Thyroid gland (tissue), 4 donors: ENCODE measurements at regions not wholly inside any gene's neighbourhood (a gene's known extent, or its start where the extent isn't known, plus 50 kb on each side); places are given as distances from the start of the nearest gene placed in this dataset.

Experiments
- DNase-seq, 2 donors: peaks; one replicate each; pipeline ENCODE4 v3.0.0-alpha.2; 2019
- H3K27ac ChIP-seq, 3 donors: fragments of 200-600 bp; sonication (generic); 1 replicate in 2 of 3; 2 replicates in 1 of 3; pipeline ENCODE4 v1.5.1; 2016 to 2019; ENCODE audit warnings: mild to moderate bottlenecking in 1 of 3, moderate library complexity in 1 of 3
- H3K27me3 ChIP-seq: fragments of 200-600 bp; sonication (generic); one replicate; pipeline ENCODE4 v1.5.1; 2019
- H3K36me3 ChIP-seq, 2 donors: fragments of 200-600 bp; sonication (generic); one replicate each; pipeline ENCODE4 v1.5.1; 2016 to 2019
- H3K4me1 ChIP-seq, 2 donors: fragments of 200-600 bp; sonication (generic); one replicate each; pipeline ENCODE4 v1.5.1; 2017 to 2019
- H3K4me3 ChIP-seq, 3 donors: fragments of 200-600 bp; sonication (generic); replicated peaks in 1 of 3; 1 replicate in 2 of 3; 2 replicates in 1 of 3; pipeline ENCODE4 v1.5.1; 2016; ENCODE audit warnings: mild to moderate bottlenecking in 1 of 3
- H3K9me3 ChIP-seq: fragments of 200-600 bp; sonication (generic); one replicate; pipeline ENCODE4 v1.5.1; 2017
- POLR2A ChIP-seq, 2 donors: fragments of 450-650 bp; IDR thresholded peaks; one replicate each; pipeline ENCODE4 v1.6.1; 2017; ENCODE audit warnings: antibody characterized with exemption in 2 of 2, mild to moderate bottlenecking in 2 of 2, moderate library complexity in 1 of 2
- WGBS, 2 donors: methylation state at CpG; one replicate each; pipeline ENCODE4 v1.1.5; 2017; 5-methylcytosine and 5-hydroxymethylcytosine counted together
- intact Hi-C: fragments of 100-400 bp; cut with DNase I; formaldehyde crosslinking; loops from one replicate; pipeline ENCODE4 v1.15.1; 2023
- TF ChIP-seq, protein P1 (sequence below), 6 experiments: fragments of 200-600 bp in 3 of 6; fragments of 450-650 bp in 3 of 6; sonication (generic) in 3 of 6; IDR thresholded peaks; one replicate each; pipeline ENCODE4 v1.5.1; 2016 to 2019; ENCODE audit warnings: antibody characterized with exemption in 6 of 6, mild to moderate bottlenecking in 2 of 6, inconsistent platforms in 1 of 6, moderate library complexity in 1 of 6

DNA sequence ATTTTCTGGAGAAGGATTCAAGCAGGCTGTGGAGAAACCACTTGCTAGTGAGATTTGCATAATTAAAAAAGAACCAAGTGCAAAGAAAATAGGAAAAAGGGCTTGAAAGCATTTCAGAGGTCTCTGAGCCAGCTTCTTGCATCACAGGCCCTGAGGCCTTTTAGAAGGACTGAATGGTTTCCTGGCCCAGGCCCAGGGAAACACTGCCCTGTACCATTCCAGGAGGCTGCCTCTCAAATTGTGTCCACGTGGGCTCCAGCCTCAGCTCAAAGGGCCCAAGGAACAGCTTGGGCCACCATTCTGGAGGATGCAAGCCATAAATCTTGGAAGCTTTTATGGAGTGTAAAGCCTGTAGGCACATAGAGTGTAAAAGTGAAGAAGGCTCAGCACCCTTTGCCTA lies 523.3 kb upstream of the VRK2 start:
- H3K27me3 ChIP-seq = no peaks in the 10 kb centered on the region
- 67 to 75% methylated on average over 1 of the region's 1 CpG for WGBS, 2 donors
- no peaks in the 10 kb centered on the region for H3K9me3 ChIP-seq
- H3K4me3 ChIP-seq = no peak overlapping the region
- no peak for TF ChIP-seq POLR2A (IDR thresholded peaks at IDR 0.05)
- TF ChIP-seq, protein P1, sequence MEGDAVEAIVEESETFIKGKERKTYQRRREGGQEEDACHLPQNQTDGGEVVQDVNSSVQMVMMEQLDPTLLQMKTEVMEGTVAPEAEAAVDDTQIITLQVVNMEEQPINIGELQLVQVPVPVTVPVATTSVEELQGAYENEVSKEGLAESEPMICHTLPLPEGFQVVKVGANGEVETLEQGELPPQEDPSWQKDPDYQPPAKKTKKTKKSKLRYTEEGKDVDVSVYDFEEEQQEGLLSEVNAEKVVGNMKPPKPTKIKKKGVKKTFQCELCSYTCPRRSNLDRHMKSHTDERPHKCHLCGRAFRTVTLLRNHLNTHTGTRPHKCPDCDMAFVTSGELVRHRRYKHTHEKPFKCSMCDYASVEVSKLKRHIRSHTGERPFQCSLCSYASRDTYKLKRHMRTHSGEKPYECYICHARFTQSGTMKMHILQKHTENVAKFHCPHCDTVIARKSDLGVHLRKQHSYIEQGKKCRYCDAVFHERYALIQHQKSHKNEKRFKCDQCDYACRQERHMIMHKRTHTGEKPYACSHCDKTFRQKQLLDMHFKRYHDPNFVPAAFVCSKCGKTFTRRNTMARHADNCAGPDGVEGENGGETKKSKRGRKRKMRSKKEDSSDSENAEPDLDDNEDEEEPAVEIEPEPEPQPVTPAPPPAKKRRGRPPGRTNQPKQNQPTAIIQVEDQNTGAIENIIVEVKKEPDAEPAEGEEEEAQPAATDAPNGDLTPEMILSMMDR (IDR thresholded peaks at IDR 0.05) = no peak
- no peaks in the 10 kb centered on the region for H3K4me1 ChIP-seq
- H3K27ac ChIP-seq = no peak overlapping the region
- no peaks in the 10 kb centered on the region for H3K36me3 ChIP-seq
- intact Hi-C loops = no loop called here
- no peak for DNase-seq

DNA sequence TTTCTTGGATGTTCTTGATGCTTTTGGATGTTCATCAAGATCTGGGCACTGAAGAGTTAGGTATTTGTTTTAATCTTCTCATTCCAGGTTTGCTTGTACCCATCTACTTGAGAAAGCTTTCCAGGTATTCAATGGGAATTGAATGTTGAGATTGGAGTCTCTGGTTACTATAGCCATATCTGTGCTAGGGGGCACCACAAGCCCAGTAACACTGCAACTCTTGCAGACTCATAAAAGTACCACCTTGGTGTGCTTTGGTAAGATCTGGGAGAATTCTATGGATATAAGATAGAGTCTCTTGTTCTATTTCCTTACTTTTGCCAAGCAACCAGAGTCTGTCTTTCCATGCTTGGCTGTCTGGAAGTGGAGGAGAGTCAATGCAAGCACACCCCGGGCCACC lies 518.9 kb upstream of the VRK2 start:
- intact Hi-C loops = no loop called here
- DNase-seq = no peak
- Histone ChIP-seq H3K27me3 (no peaks in the 10 kb centered on the region), H3K4me1 (no peaks in the 10 kb centered on the region), H3K9me3 (no peaks in the 10 kb centered on the region), H3K27ac (no peak overlapping the region), H3K36me3 (no peaks in the 10 kb centered on the region), H3K4me3 (no peak overlapping the region)
- WGBS, 2 donors = 77 to 100% methylated on average over 1 of the region's 1 CpG
- TF ChIP-seq POLR2A (IDR thresholded peaks at IDR 0.05) = no peak

DNA sequence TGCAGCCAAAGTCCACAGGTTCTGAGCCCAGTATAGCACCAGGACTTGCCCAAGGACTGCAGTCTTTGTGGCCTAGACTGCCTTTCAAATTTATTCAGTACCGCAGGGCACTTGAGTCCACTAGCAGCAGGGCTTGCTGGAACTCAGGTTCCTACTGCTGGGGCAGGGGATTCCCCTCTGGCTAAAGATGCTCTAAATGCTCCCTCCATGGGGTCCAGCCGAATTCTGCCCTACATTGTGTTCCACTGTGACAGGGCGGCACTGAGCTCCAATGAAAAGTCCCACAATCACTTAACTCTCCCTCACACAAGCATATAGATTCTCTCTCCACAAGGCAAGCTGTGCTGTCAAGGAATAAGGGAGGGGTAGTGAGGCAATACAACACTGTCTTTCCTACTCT lies 518.1 kb upstream of the VRK2 start:
- DNase-seq = no peak
- H3K4me3 ChIP-seq = no peak overlapping the region
- H3K9me3 ChIP-seq = no peaks in the 10 kb centered on the region
- WGBS, 2 donors = 76 to 100% methylated on average over 2 to 3 of the region's 3 CpGs
- H3K4me1 ChIP-seq = no peaks in the 10 kb centered on the region
- intact Hi-C loops = no loop called here
- H3K27me3 ChIP-seq = no peaks in the 10 kb centered on the region
- H3K36me3 ChIP-seq = no peaks in the 10 kb centered on the region
- TF ChIP-seq POLR2A (IDR thresholded peaks at IDR 0.05) = no peak
- TF ChIP-seq, protein P1 (IDR thresholded peaks at IDR 0.05) = no peak
- H3K27ac ChIP-seq = no peak overlapping the region

DNA sequence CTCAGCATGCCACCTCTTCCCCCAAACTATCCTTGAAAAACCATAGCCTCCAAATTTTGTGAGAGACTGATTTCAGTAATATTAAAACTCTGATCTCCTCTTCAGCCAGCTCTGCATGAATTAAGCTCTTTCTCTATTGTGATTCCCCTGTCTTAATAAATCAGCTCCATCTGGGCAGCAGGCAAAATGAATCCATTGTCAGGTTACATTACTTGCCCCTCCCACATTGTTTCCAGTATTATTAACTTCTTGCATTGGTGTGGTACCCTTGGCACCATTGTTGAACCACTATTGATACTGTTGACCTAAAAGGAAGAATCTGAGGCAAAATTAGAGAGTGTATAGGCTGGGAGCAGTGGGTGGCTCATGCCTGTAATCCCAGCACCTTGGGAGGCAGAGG lies 512.2 kb upstream of the VRK2 start:
- H3K36me3 ChIP-seq = no peaks in the 10 kb centered on the region
- H3K27me3 ChIP-seq = no peaks in the 10 kb centered on the region
- no peak overlapping the region for H3K4me3 ChIP-seq
- no peaks in the 10 kb centered on the region for H3K9me3 ChIP-seq
- H3K4me1 ChIP-seq = no peaks in the 10 kb centered on the region
- no peak for DNase-seq
- TF ChIP-seq POLR2A (IDR thresholded peaks at IDR 0.05) = no peak
- TF ChIP-seq, protein P1 (IDR thresholded peaks at IDR 0.05) = no peak
- H3K27ac ChIP-seq = no peak overlapping the region
- intact Hi-C loops = no loop called here

DNA sequence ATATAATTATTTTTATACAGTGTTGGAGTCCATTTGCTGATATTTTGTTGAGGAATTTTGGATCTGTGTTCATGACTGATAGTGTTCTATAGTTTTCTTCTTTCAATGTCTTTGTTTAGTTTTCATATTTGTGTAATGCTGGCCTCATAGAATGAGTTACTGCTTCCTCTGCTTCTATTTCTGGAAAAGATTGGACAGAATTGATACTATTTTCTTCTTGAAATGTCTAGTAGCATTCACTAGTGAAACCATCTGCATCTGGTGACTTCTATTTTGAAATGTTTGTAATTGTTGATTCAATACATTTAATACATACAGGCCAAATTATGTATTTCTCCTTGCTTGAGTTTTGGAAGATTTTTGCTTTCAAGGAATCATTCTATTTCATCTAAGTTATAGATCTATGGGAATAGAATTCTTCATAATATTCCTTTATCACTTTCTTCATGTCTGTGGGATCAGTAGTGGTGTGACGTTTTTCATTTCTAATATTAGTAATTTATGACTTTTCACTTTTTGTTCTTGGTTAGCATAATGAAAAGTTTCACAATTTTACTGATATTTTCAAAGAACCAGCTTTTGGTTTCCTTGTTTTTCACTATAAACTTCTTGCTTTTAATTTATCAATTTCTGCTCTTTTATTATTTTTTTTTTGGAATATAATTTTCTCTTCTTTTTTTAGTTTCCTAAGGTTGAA lies 509.9 kb upstream of the VRK2 start:
- TF ChIP-seq POLR2A (IDR thresholded peaks at IDR 0.05) = no peak
- TF ChIP-seq, protein P1 (IDR thresholded peaks at IDR 0.05) = no peak
- no peak for DNase-seq
- Histone ChIP-seq H3K27me3 (no peaks in the 10 kb centered on the region), H3K4me3 (no peak overlapping the region), H3K4me1 (no peaks in the 10 kb centered on the region), H3K27ac (no peak overlapping the region), H3K36me3 (no peaks in the 10 kb centered on the region), H3K9me3 (no peaks in the 10 kb centered on the region)
- WGBS, 2 donors = 0 to 64% methylated on average over 1 of the region's 1 CpG
- intact Hi-C loops = no loop called here
